ENCODE measurements at regions not wholly inside any gene's neighbourhood (a gene's known extent, or its start where the extent isn't known, plus 50 kb on each side); places are given as distances from the start of the nearest gene placed in this dataset.

DNA sequence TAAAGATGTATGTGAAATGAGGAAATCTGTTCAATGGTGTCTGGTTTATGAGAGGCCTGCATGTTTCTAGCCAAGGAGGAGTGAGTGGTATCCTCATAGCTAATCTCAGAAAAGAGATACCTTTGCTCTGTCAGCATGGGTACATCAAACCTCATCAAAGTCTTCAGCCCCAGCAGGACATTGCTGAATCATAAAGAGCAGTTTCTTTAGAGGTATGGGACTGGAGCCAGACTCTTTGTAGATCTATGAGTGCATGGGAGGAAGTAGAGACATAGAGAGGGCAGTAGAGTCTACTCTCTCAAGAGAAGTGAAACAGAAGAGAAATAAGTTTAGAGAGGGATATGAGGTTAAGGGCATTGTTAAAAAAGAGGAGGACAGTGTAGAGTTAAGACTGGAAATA, 1950.9 kb downstream of the ARAP2 start:
- no peak for TF ChIP-seq POLR2A (IDR thresholded peaks at IDR 0.05)
- TF ChIP-seq, protein P1, sequence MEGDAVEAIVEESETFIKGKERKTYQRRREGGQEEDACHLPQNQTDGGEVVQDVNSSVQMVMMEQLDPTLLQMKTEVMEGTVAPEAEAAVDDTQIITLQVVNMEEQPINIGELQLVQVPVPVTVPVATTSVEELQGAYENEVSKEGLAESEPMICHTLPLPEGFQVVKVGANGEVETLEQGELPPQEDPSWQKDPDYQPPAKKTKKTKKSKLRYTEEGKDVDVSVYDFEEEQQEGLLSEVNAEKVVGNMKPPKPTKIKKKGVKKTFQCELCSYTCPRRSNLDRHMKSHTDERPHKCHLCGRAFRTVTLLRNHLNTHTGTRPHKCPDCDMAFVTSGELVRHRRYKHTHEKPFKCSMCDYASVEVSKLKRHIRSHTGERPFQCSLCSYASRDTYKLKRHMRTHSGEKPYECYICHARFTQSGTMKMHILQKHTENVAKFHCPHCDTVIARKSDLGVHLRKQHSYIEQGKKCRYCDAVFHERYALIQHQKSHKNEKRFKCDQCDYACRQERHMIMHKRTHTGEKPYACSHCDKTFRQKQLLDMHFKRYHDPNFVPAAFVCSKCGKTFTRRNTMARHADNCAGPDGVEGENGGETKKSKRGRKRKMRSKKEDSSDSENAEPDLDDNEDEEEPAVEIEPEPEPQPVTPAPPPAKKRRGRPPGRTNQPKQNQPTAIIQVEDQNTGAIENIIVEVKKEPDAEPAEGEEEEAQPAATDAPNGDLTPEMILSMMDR (IDR thresholded peaks at IDR 0.05) = no peak

All from right lobe of liver (tissue), 4 donors.